ENCODE measurements at regions not wholly inside any gene's neighbourhood (a gene's known extent, or its start where the extent isn't known, plus 50 kb on each side); places are given as distances from the start of the nearest gene placed in this dataset.

- TF ChIP-seq CTCF (IDR thresholded peaks at IDR 0.05) (no peak), POLR2A (IDR thresholded peaks at IDR 0.05) (no peak)
These were observed 259.4 kb upstream of the ECI2 start for GRCh38 chr6:4394786-4395185.

Data from body of pancreas (tissue), 4 donors.